H1 (cell line): ENCODE measurements at regions not wholly inside any gene's neighbourhood (a gene's known extent, or its start where the extent isn't known, plus 50 kb on each side); places are given as distances from the start of the nearest gene placed in this dataset.

Source experiments
- CHD7 ChIP-seq: fragments of 300-600 bp; sonication (generic); IDR thresholded peaks from 2 replicates; pipeline ENCODE4 v1.7.1; 2012; ENCODE audit warnings: low read length, moderate library complexity, mild to moderate bottlenecking, inconsistent platforms; ENCODE audit not compliant: insufficient replicate concordance
- MAX ChIP-seq: IDR thresholded peaks from 2 replicates; pipeline ENCODE4 v1.6.1; 2012; ENCODE audit warnings: inconsistent platforms

GRCh38 chr12:108454539-108455139 lies 60.4 kb upstream of the FICD start (continued):
- TF ChIP-seq CHD7 (no peak), MAX (no peak)
